Breast epithelium (tissue), 4 donors: ENCODE measurements at regions not wholly inside any gene's neighbourhood (a gene's known extent, or its start where the extent isn't known, plus 50 kb on each side); places are given as distances from the start of the nearest gene placed in this dataset.

Experiments
- DNase-seq, 2 donors: peaks; one replicate each; pipeline ENCODE4 v3.0.0-alpha.2; 2019; ENCODE audit warnings: low spot score in 2 of 2
- H3K27ac ChIP-seq, 2 donors: fragments of 200-600 bp; sonication (generic) in 1 of 2; one replicate each; pipeline ENCODE4 v1.5.1; 2016 to 2019; ENCODE audit warnings: mild to moderate bottlenecking in 1 of 2
- H3K27me3 ChIP-seq, 2 donors: fragments of 200-600 bp; sonication (generic) in 1 of 2; one replicate each; pipeline versions ENCODE4 v1.5.1 to v1.6.0; 2017 to 2019; ENCODE audit warnings: control low read depth in 1 of 2, mild to moderate bottlenecking in 1 of 2
- H3K36me3 ChIP-seq: fragments of 200-600 bp; one replicate; pipeline ENCODE4 v1.5.1; 2019
- H3K4me1 ChIP-seq, 2 donors: fragments of 200-600 bp; sonication (generic); one replicate each; pipeline ENCODE4 v1.5.1; 2016 to 2019; ENCODE audit warnings: control low read depth in 1 of 2
- H3K4me3 ChIP-seq, 3 donors: fragments of 200-600 bp; sonication (generic); 1 replicate in 2 of 3; 2 replicates in 1 of 3; pipeline ENCODE4 v1.5.1; 2016 to 2019; ENCODE audit warnings: mild to moderate bottlenecking in 3 of 3, moderate library complexity in 2 of 3
- H3K9me3 ChIP-seq, 2 donors: fragments of 200-600 bp; sonication (generic) in 1 of 2; one replicate each; pipeline ENCODE4 v1.5.1; 2016 to 2019; ENCODE audit warnings: control low read depth in 1 of 2
- CTCF ChIP-seq, 3 donors: fragments of 450-650 bp; IDR thresholded peaks; one replicate each; pipeline ENCODE4 v1.5.1; 2016 to 2017; ENCODE audit warnings: antibody characterized with exemption in 3 of 3, mild to moderate bottlenecking in 3 of 3, moderate library complexity in 3 of 3
- POLR2A ChIP-seq: fragments of 450-650 bp; IDR thresholded peaks from one replicate; pipeline ENCODE4 v1.6.1; 2016; ENCODE audit warnings: antibody characterized with exemption, mild to moderate bottlenecking, moderate library complexity
- POLR2AphosphoS5 ChIP-seq, 3 donors: sonication (generic); formaldehyde crosslinking; IDR thresholded peaks; one replicate each; pipeline ENCODE4 v1.6.1; 2017; ENCODE audit warnings: antibody characterized with exemption in 3 of 3
- intact Hi-C: fragments of 100-400 bp; cut with DNase I; formaldehyde crosslinking; loops from one replicate; pipeline ENCODE4 v1.15.1; 2023; ENCODE audit warnings: low total_unique reads

GRCh38 chr4:177568931-177569330 lies 126.7 kb upstream of the AGA start:
- H3K36me3 ChIP-seq: no peaks in the 10 kb centered on the region
- no peak for DNase-seq
- no peak overlapping the region for H3K4me3 ChIP-seq
- H3K9me3 ChIP-seq: no peaks in the 10 kb centered on the region
- intact Hi-C loops: no loop called here
- H3K27me3 ChIP-seq: no peaks in the 10 kb centered on the region
- TF ChIP-seq CTCF (IDR thresholded peaks at IDR 0.05): no peak
- no peak for TF ChIP-seq POLR2A
- TF ChIP-seq POLR2AphosphoS5 (IDR thresholded peaks at IDR 0.05): no peak
- H3K27ac ChIP-seq: no peak overlapping the region
- H3K4me1 ChIP-seq: no peaks in the 10 kb centered on the region

- DNase-seq: no peak
- Histone ChIP-seq H3K9me3 (no peaks in the 10 kb centered on the region), H3K4me1 (no peaks in the 10 kb centered on the region), H3K4me3 (no peak overlapping the region), H3K27me3 (no peaks in the 10 kb centered on the region), H3K36me3 (no peaks in the 10 kb centered on the region), H3K27ac (no peak overlapping the region)
- intact Hi-C loops: no loop called here
- TF ChIP-seq POLR2AphosphoS5 (IDR thresholded peaks at IDR 0.05): no peak
- no peak for TF ChIP-seq CTCF (IDR thresholded peaks at IDR 0.05)
- TF ChIP-seq POLR2A: no peak
Measured at GRCh38 chr4:177569434-177569833, 127.2 kb upstream of the AGA start.

- no peak for DNase-seq
- H3K9me3 ChIP-seq: no peaks in the 10 kb centered on the region
- H3K36me3 ChIP-seq: no peaks in the 10 kb centered on the region
- H3K27me3 ChIP-seq: no peaks in the 10 kb centered on the region
- no peak overlapping the region for H3K27ac ChIP-seq
- no peaks in the 10 kb centered on the region for H3K4me1 ChIP-seq
- intact Hi-C loops: no loop called here
- no peak overlapping the region for H3K4me3 ChIP-seq
- no peak for TF ChIP-seq CTCF (IDR thresholded peaks at IDR 0.05)
- TF ChIP-seq POLR2AphosphoS5 (IDR thresholded peaks at IDR 0.05): no peak
- TF ChIP-seq POLR2A: no peak
Measured at GRCh38 chr4:177573507-177573906, 131.3 kb upstream of the AGA start.

- Histone ChIP-seq H3K9me3 (no peaks in the 10 kb centered on the region), H3K27me3 (no peaks in the 10 kb centered on the region), H3K36me3 (no peaks in the 10 kb centered on the region), H3K4me1 (no peaks in the 10 kb centered on the region), H3K4me3 (no peak overlapping the region), H3K27ac (no peak overlapping the region)
- intact Hi-C loops: no loop called here
- DNase-seq: no peak
- TF ChIP-seq CTCF (IDR thresholded peaks at IDR 0.05) (no peak), POLR2AphosphoS5 (IDR thresholded peaks at IDR 0.05) (no peak), POLR2A (no peak)
Measured at GRCh38 chr4:177574446-177574845, 132.2 kb upstream of the AGA start.

- intact Hi-C loops: no loop called here
- Histone ChIP-seq H3K36me3 (no peaks in the 10 kb centered on the region), H3K27me3 (no peaks in the 10 kb centered on the region), H3K4me3 (no peak overlapping the region), H3K9me3 (no peaks in the 10 kb centered on the region), H3K27ac (no peak overlapping the region), H3K4me1 (no peaks in the 10 kb centered on the region)
- DNase-seq: no peak
- TF ChIP-seq CTCF (IDR thresholded peaks at IDR 0.05) (no peak), POLR2AphosphoS5 (IDR thresholded peaks at IDR 0.05) (no peak), POLR2A (no peak)
Measured at GRCh38 chr4:177579649-177580048, 137.4 kb upstream of the AGA start.
